Fibroblast of lung (primary cell): ENCODE measurements at regions not wholly inside any gene's neighbourhood (a gene's known extent, or its start where the extent isn't known, plus 50 kb on each side); places are given as distances from the start of the nearest gene placed in this dataset.
A peak's percentile ranks its signal among the peaks of the same experiment; 100 is the strongest.

ENCODE experiments used
- DNase-seq, 2 donors: peaks; one replicate each; pipeline versions ENCODE4 v3.0.0 to v3.0.0-alpha.2; 2010; ENCODE audit warnings: low read depth in 2 of 2
- H2AFZ ChIP-seq: 2 replicates; pipeline ENCODE4 v1.5.1; 2012; ENCODE audit warnings: low read length, control low read depth, inconsistent platforms
- H3K27ac ChIP-seq: 2 replicates; pipeline ENCODE4 v1.5.1; 2011; ENCODE audit warnings: low read length, control low read depth; ENCODE audit not compliant: insufficient read depth
- H3K27me3 ChIP-seq: 2 replicates; pipeline ENCODE4 v1.5.1; 2011; ENCODE audit warnings: mild to moderate bottlenecking, low read length; ENCODE audit not compliant: control insufficient read depth, insufficient read depth
- H3K36me3 ChIP-seq: 2 replicates; pipeline ENCODE4 v1.5.1; 2011; ENCODE audit warnings: low read length; ENCODE audit not compliant: control insufficient read depth, insufficient read depth
- H3K4me1 ChIP-seq: 2 replicates; pipeline ENCODE4 v1.5.1; 2011; ENCODE audit warnings: low read length; ENCODE audit not compliant: control insufficient read depth, insufficient read depth; ENCODE audit errors: extremely low read depth
- H3K4me2 ChIP-seq: 2 replicates; pipeline ENCODE4 v1.5.1; 2011; ENCODE audit warnings: low read length, control low read depth; ENCODE audit not compliant: insufficient read depth; ENCODE audit errors: extremely low read depth
- H3K4me3 ChIP-seq, 4 experiments: fragments of 200-600 bp in 1 of 4; sonication (generic) in 1 of 4; replicated peaks in 1 of 4; 2 replicates each; pipeline ENCODE4 v1.5.1; 2011 to 2016; ENCODE audit warnings: low read length in 4 of 4, low read depth in 3 of 4, mild to moderate bottlenecking in 3 of 4, control low read depth in 2 of 4, inconsistent platforms in 1 of 4, mixed read lengths in 1 of 4; ENCODE audit not compliant: insufficient read depth in 1 of 4; ENCODE audit errors: control extremely low read depth in 1 of 4
- H3K79me2 ChIP-seq: 2 replicates; pipeline ENCODE4 v1.5.1; 2012; ENCODE audit warnings: mild to moderate bottlenecking, low read length, inconsistent platforms; ENCODE audit not compliant: control insufficient read depth, insufficient read depth
- H3K9ac ChIP-seq: 2 replicates; pipeline ENCODE4 v1.5.1; 2011; ENCODE audit warnings: mild to moderate bottlenecking, low read length, control low read depth; ENCODE audit not compliant: insufficient read depth
- H3K9me3 ChIP-seq: 2 replicates; pipeline ENCODE4 v1.5.1; 2012; ENCODE audit warnings: low read depth, low read length; ENCODE audit not compliant: control insufficient read depth, insufficient read depth
- H4K20me1 ChIP-seq: 2 replicates; pipeline ENCODE4 v1.5.1; 2011; ENCODE audit warnings: low read length; ENCODE audit not compliant: control insufficient read depth, insufficient read depth; ENCODE audit errors: extremely low read depth
- CTCF ChIP-seq, 2 donors: IDR thresholded peaks in 1 of 2; conservative IDR thresholded peaks in 1 of 2; 1 replicate in 1 of 2; 2 replicates in 1 of 2; pipeline ENCODE4 v1.5.1; 2011 to 2012; ENCODE audit warnings: low read length in 2 of 2, control low read depth in 1 of 2, inconsistent platforms in 1 of 2, low read depth in 1 of 2, mild to moderate bottlenecking in 1 of 2
- EZH2 ChIP-seq: IDR thresholded peaks from 2 replicates; pipeline ENCODE4 v1.5.1; 2012; ENCODE audit warnings: low read length, control low read depth, mild to moderate bottlenecking; ENCODE audit errors: missing control alignments

- H3K79me2 ChIP-seq = no peaks in the 10 kb centered on the region
- no peak overlapping the region for H3K4me2 ChIP-seq
- H3K27ac ChIP-seq = no peak overlapping the region
- H3K27me3 ChIP-seq = no peaks in the 10 kb centered on the region
- DNase-seq = peak in 1 of 2 donors; percentile 55
- H3K4me1 ChIP-seq = no peaks in the 10 kb centered on the region
- no peak overlapping the region for H3K4me3 ChIP-seq
- H3K36me3 ChIP-seq = no peaks in the 10 kb centered on the region
- H4K20me1 ChIP-seq = no peaks in the 10 kb centered on the region
- TF ChIP-seq CTCF (conservative IDR thresholded peaks at IDR 0.05 in 1 of 2, IDR thresholded peaks at IDR 0.05 in 1 of 2; ENCODE audit: low read depth in 1 of 2, low read length in 2 of 2) (no peak), EZH2 (no peak)
- H2AFZ ChIP-seq = no peak overlapping the region
- H3K9me3 ChIP-seq = no peaks in the 10 kb centered on the region
- no peak overlapping the region for H3K9ac ChIP-seq
These were observed 106.7 kb upstream of the MIS18BP1 start for GRCh38 chr14:45359746-45360145.

GRCh38 chr14:45332360-45332988 lies 79.5 kb upstream of the MIS18BP1 start:
- Histone ChIP-seq H3K27ac (no peak overlapping the region), H3K9ac (no peak overlapping the region), H3K79me2 (no peaks in the 10 kb centered on the region), H3K9me3 (no peaks in the 10 kb centered on the region), H3K4me1 (no peaks in the 10 kb centered on the region), H3K27me3 (no peaks in the 10 kb centered on the region), H4K20me1 (no peaks in the 10 kb centered on the region), H3K36me3 (no peaks in the 10 kb centered on the region), H3K4me2 (no peak overlapping the region), H2AFZ (no peak overlapping the region), H3K4me3 (no peak overlapping the region)
- no peak for DNase-seq
- TF ChIP-seq CTCF (conservative IDR thresholded peaks at IDR 0.05 in 1 of 2, IDR thresholded peaks at IDR 0.05 in 1 of 2; ENCODE audit: low read depth in 1 of 2, low read length in 2 of 2) (no peak), EZH2 (no peak)

GRCh38 chr14:45308745-45309397 lies 55.9 kb upstream of the MIS18BP1 start:
- TF ChIP-seq CTCF (conservative IDR thresholded peaks at IDR 0.05 in 1 of 2, IDR thresholded peaks at IDR 0.05 in 1 of 2; ENCODE audit: low read depth in 1 of 2, low read length in 2 of 2) (no peak), EZH2 (no peak)
- H4K20me1 ChIP-seq = no peaks in the 10 kb centered on the region
- H3K36me3 ChIP-seq = no peaks in the 10 kb centered on the region
- H2AFZ ChIP-seq = no peak overlapping the region
- no peaks in the 10 kb centered on the region for H3K4me1 ChIP-seq
- DNase-seq = no peak
- H3K4me2 ChIP-seq = no peak overlapping the region
- no peak overlapping the region for H3K9ac ChIP-seq
- H3K27ac ChIP-seq = no peak overlapping the region
- H3K4me3 ChIP-seq = no peak overlapping the region
- no peaks in the 10 kb centered on the region for H3K79me2 ChIP-seq
- no peaks in the 10 kb centered on the region for H3K27me3 ChIP-seq
- no peaks in the 10 kb centered on the region for H3K9me3 ChIP-seq
